GM19324 (cell line): ENCODE measurements at regions not wholly inside any gene's neighbourhood (a gene's known extent, or its start where the extent isn't known, plus 50 kb on each side); places are given as distances from the start of the nearest gene placed in this dataset.

Source experiments
- ATAC-seq: cut with Tn5 transposase; IDR thresholded peaks from one replicate; pipeline ENCODE4 v1.9.1; 2021; ENCODE audit warnings: mild to moderate bottlenecking, moderate library complexity; ENCODE audit not compliant: unreplicated experiment, low FRiP score

DNA sequence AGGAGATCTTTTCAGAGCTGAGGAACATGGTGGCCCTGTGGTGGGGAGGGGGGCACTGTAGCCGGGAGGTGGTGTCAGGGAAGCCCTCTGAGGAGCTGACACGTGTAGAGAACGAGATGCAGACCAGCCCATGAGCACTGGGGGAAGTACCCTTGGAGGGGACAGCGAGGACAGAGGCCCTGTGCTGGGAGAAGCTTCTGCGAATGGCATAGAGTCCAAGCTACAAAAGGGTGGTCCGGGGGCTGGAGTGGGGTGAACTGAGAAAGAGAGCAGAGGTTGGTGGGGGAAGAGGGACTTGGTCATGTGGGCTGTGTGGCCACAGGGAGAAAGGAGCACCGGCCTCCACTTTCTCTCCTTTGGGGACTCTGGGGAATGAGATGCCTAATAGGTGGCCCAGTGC, 270.8 kb downstream of the CBLN1 start:
- no peak for ATAC-seq

DNA sequence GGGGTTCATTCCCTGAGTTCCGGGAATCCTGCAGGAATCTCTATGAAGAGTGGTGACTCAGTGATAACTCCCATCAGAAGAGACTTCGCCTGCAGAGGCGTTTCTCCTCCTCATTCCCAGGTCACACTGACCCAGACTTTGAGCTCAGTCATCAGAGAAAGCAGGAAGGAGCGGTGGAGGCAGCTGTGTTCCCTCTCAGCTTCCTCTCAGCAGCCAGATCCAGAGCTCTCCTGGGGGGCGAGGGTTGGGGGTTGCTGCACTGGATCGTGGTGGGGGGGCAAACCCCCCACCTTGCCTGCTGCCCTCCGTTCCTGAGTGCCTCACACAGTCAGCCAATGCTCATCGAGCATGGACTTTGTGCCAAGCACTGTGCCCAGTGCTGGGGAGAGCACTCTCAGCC, 271.2 kb downstream of the CBLN1 start:
- no peak for ATAC-seq

DNA sequence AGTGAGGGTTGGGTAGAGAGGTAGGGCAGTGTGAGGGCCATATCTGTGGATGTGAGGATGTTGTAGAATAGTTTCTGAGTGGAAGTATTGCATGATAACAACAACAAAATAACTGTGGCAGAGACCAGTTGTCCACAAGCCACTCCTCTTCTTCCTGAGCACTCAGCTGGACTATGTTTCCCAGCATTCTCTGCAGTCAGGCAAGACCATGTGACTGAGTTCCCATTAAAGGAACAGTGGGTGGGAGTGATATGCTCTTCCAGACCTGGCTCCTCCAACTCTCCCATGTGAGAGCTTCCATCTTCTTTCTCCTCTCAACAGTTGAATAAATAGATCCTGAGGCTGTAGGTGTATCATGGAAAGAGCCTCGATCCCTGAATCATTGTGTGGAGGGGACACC, 272.4 kb downstream of the CBLN1 start:
- no peak for ATAC-seq

DNA sequence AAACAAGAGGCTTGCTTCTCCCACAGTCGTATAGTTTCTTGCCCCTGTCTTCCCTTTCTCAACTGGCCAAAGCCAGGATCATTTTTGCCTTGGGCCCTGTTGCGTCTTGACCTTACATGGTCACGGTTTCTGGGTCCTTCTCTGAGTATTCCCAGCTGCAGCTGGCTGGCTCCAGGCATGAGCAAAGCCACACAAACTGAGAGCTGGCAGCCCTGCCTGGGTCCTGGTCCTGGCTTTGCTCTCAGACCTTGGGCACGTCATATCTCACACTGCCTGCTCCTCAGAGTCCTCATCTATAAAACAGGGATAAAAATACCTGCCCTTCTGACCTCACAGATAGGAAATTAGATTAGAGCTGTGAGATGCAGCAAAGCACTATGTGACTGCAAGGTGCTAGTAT, 277.6 kb downstream of the CBLN1 start:
- no peak for ATAC-seq

DNA sequence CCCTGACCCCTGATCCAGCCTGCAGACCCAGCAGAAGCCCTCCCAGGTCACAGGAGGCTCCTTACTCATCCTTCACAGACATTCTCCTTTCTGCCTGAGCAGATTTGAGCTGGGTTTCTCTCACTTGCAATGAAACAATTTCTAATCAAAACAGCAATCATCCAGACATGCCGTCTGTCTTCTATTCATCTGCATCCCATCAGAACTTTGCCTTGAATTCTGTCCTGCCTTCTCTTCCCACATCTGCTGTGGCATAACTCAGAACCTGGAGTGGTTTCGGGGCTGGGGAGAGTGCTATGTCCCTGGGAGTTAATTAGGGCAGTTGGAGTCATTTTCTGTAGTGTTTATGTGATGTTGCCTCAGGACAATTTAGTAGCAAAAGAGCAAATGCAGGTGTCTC, 278.6 kb downstream of the CBLN1 start:
- no peak for ATAC-seq

DNA sequence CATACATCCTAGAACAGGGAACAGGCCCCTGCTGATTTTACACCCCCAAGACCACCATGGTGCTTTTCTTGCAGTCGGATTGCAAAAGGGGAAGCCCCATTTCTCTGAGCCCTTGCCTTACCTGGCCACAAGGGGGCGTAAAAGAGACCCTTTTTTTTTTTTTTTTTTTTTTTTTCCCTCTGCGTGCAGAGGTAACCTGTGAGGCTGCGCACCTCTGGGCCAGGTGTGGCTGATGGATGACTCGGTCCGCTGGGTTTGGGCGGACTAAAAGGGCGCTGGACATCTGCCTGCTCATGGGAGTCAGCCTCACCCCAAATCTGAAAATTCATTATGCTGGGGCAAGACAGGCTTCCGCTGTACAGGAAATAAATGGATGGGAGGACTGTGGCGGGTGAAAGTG, 281.0 kb downstream of the CBLN1 start:
- no peak for ATAC-seq

DNA sequence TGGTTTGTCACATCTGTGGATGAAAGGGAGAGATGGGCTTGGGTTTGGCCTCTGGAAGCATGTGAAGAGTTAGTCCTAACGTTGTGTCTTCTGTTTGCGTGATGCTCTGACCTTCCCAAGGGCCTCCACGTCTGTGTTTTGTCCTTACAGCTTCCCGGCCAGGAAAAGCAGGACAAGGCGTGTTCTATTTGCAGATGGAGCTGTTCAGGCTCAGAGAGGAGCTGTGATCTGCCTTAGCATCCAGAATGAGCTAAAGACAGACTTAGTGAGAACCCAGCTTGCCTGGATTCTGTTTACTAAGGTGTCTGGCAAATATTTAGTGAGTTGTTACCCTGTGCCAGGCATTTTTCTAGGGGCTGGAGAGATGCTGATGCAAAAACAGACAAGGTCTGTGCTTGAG, 282.1 kb downstream of the CBLN1 start:
- ATAC-seq: no peak

DNA sequence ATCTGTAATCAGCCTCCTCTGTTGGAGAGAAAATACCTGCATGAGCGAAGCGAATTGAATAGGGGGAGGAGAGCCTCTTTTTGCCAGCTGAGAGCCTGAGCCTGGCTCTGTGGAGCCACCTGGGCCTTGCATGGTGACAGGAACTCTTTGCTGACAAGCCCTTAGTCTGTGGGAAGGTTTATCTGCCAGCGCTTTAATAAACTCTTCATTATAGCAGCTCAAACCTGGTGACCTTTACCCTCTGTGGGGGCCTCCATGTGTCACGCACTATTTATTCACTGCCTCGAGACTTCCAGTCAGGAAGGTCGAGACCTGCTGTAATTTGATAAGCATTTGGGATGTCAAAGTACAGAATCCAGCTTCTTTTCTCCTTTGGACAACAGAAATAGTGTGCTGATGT, 282.6 kb downstream of the CBLN1 start:
- no peak for ATAC-seq

DNA sequence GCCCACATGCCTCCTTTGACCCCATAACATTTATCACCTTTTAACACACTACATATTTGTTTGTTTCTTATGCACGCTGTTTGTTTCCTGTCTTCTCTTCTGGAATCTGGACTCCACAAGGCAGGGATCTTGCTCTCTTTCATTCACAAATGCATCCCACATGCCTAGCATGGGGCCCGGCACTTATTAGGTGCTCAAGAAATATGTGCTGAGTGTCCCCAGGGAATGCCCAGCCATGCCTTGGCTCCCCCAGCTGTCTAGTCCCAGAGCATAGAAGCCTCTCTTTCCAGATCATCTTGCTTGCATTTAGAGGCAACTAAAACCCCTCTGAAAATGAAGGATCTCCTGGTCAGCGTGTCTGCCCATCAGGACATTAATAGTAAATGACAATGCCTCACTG, 283.7 kb downstream of the CBLN1 start:
- ATAC-seq: no peak

DNA sequence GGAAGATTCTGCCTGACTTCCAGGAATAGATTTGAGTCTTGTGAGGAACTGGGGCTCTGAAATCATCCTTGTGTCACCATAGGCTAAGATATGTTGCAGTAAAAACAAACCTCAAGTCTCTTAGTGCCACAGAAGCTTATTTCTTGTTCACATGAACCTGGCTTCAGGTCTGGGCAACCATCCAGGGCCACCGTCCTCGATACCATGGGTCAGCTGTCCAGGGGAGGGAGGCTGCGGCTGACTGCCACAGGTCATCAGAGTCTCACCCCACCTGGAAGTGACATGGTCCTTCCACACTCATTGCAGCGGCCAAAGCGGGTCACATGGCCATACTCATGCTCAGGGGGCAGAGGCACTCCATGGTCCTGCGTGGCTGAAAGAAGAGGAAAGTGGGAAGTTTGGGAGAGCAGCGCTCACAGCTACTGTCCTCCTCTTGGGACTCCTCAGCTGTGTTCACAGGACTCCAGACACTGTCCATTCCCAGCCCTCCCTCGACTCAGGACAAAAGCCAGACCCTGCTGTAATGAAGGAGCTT, 284.5 kb downstream of the CBLN1 start:
- ATAC-seq: no peak

DNA sequence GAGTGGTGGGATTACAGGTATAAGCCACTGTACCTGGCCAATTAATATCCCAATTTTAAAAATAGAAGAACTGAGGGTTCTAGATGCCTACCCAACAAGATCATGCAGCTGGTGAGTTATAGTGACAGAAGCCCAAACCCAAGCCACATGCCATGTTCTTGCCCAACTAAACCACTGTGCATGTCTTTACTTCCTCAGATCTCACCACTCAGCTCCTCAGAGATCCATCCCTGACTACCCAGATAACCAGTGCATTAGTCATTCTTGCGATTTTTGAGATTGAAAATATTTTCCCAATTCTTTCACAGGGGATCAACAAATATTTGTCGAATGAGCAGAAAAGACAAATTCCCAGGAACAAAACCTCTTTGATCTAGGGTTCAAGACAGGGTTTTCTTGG, 303.1 kb downstream of the CBLN1 start:
- no peak for ATAC-seq

DNA sequence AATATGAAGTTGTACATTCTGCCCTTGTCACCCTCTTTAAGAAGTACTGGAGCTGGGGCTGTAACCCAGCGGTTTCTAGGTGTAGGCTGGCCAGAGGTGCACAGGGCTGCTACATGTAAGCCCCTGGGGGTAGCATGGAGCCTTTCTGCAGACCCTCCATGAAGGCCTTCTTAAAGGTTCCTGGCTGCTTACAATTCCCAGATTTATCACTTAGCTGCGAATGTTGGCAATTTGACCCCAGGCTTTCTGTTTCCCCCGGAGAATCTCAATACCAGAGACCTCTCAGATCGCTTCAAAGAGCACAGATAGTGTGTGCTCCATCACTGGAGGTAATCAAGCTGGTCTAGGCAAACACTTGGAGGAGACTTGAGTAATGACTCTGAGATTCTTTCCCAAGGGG, 309.4 kb downstream of the CBLN1 start:
- no peak for ATAC-seq

DNA sequence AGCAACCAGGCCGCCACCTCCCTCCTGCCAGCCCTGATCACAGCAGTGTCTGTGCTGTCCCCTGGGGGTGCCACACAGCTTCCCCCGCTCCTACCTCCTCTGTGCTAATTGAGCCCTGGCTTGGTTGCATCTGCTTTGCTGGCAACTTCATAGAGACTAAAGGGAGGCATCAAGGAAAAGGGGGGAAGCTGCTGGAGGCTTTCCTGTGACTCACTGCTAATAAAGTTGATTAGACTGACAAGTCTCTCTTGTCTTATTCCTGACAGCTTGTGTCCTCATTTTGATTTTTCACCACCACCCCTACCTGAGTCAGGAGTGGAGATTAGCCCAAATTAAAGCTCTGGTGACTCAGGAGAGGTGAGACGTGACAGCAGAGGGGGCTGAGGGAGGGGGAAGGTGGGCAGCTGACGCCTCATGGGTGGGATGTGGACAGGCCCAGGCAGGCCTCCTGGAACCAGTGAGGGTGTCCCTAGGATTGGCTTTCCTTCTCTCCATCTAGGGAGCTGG, 310.0 kb downstream of the CBLN1 start:
- ATAC-seq: no peak

DNA sequence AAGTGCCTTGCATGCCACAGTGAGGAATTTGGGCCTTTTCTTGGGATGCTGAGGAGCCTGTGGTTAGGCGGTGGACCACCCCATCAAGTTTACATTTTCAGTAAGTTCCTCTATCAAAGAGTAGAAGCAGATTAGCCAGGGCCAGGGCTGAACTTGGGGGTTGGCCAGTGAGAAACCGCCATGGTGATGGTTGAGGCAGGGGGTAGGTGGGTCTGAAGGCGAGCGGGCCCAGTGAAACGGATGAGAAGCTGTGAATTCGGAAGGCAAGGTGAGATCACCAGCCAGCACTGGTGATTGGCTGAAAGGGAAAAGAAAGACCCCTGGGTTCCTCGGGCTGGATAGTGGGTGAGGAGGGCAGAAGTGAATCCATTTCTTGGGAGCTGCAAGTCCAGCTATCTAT, 311.4 kb downstream of the CBLN1 start:
- ATAC-seq: no peak

DNA sequence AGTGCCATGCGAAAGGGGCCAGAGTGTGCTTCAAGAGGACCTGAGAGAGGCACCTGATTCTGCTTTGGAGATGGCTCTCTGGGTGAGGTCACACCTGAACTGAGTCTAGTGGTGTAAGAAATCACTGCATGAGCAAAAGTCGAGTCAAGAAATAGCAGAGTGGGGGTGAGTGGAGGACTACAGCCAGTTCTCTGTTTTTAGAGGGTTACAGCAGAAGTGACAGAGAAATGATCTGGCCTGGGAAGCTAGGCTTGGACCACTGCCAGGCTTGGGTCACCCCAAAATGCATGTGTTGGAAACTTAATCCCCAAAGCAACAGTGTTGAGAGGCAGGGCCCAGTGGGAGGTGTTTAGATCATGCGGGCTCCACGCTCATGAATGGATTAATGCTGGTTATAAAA, 312.0 kb downstream of the CBLN1 start:
- no peak for ATAC-seq

DNA sequence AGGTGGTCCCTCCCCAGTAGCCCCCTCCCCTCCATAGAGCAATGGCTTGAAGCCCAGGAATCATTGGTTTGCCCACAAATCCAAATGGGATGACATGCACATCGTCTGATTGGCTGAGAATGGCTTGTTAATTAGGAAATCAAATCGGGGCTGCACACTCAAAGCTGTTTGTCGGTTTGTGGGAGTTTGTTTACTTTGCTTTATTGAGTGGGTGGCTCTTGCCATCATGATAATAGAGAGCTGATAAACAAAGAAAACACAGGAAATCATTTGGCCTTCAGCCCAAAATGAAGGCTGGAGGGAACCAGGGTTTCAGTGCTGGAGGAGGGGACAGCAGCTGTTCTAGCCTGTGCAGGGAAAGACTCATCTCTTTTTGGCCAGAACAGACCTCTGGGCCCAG, 316.3 kb downstream of the CBLN1 start:
- ATAC-seq: no peak

DNA sequence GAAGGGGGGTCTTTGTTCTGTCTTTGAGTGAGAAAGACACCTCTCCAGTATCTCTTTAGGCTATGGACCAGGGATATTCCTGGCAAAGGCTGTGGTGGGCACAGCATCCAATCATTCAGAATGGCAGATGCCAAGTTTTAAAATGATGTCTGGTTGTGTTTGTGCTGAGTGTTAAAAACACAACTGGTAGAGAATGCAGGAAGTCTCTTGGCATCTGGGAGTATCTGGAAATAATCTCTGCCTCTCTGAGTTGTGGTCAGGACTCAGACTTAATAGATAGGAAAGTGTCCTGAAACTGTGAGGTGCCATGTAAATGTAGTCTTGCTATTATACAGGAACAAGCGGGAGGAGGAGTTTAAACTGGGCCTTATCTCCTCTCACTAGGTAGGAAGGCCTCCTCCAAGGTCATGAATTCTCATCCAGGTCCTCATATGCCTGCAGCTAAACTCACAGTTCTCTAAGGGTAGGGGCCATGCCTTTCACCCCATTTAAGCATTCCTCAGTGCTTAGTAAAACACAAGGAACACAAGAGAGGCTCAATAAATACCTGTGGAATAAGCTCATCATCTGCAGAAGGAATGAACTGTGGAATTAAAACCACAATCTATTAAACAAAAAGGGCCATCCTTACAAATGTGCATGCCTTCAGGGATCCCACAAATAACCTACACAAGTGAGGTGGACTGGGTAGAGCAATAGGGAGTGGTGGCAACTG, 317.6 kb downstream of the CBLN1 start:
- no peak for ATAC-seq

DNA sequence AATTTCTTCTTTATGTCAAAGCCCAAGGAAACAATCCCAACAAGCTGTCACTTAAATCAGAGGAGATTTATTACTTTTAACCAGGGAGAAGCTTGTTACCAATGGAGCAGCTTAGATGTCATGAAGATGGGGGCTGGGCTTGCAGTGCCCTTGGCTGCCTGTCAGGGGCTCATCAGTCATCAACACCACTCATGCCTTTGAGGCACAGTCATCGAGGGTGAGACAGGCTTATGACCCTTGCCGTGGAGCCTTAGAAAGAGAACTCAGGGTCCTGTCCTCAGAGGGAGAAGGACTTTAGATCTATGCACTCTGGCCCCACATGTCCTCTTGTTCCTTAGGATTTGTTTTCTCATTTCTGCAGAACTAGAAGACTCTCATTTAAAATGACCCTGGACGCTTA, 318.3 kb downstream of the CBLN1 start:
- ATAC-seq: no peak

DNA sequence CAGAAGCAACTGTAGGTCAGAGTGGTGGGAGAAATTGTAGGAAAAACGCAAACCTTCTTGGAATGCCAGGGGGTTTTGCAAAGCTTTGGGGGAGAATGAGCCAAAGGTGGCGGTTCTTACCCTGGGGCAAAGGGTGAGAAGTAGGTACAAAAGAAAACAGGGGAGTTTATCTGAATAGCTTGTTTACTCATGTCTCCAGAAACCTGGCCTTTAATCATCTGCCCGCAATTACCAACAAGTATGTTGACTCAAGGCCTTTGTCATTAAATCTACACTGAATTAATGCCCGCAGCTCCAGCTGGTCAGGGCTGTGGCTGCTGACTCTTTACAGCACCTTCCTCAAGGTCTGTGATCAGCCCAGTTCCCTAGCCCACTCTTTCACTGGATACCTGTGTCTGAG, 320.1 kb downstream of the CBLN1 start:
- ATAC-seq: no peak

DNA sequence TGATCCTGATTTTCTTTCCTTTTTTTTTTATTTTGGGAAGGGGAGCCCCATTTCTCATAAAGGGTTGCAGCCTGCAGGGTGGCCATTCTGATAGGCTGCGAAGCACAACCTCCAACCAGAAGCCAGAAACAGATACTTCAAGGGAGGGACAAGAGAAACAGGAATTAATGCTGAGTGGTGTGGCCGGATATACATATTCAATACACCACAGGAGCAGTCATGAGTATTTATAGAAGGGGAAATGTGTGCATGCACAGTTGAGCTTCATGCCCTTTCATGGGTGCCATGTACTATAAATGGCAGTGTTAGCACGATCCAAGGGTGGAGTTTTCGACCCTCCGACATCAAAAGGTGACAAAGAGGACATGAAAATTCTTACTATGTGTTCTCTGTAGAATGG, 320.8 kb downstream of the CBLN1 start:
- ATAC-seq: no peak

DNA sequence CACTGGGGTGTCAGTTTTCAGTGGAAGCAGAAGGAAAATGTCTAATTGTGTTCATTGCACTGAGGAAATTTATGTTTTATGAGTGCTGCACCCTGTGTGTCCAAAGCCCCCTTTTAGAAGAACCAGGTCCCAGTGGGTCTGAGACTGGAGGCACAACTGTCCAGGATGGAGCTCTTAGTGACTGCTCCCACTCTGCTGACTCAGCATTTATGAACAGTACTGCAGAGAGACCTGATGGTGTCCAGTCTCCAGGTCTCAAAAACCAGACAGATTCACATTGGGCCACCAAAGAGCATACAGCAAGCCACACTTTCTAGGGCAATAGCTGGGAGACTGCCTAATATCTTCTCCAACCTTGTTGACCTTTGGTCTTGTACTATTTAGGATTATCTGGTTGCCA, 321.9 kb downstream of the CBLN1 start:
- no peak for ATAC-seq

DNA sequence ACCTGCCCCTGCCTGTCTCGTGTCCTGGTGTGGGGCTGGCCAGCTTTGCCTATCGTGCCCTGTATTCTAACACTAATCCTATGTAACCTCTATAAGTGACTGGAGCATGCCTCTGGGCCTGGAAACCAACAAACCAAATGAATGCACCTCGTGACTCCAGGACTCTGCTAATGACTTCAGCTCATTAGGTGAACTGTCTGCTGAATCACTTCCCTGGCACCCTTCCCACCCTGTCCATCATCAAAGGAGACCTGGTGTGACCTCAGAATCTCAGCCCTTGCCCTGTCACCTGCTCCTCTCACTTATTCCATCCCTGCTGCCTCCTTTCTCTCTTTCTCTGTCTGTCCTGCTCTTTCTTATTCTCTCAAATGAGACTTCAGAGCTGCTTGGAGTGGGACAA, 322.4 kb downstream of the CBLN1 start:
- ATAC-seq: no peak

DNA sequence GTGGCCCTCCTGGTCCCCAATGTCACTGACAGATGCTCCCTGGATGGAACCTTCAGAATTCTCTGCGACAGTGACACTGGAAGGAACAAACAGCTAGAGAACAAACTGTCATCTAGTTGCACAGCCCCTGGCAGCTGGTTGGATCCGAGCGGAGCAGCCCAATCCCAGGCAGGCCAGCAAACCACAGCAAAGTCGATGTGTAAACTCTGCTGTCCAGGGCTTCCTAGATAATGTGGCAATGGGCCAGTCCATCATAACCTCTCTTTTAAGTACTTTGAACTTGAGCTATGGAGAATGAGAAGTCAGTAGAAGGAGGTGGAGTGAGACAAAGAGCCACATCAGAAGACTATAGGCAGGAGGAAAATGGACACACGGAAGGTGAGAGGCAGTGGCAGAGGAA, 323.0 kb downstream of the CBLN1 start:
- ATAC-seq: no peak
